Smooth muscle cell (in vitro differentiated cells): ENCODE measurements at regions not wholly inside any gene's neighbourhood (a gene's known extent, or its start where the extent isn't known, plus 50 kb on each side); places are given as distances from the start of the nearest gene placed in this dataset.

Source experiments
- DNase-seq: peaks from one replicate; lab custom pipeline; 2025; ENCODE audit not compliant: unreplicated experiment; lab: John Stamatoyannopoulos, UW
- H2AFZ ChIP-seq: fragments of 200-600 bp; sonication (generic); 2 replicates; pipeline ENCODE4 v1.6.0; 2016; ENCODE audit warnings: antibody characterized with exemption, low read depth, mild to moderate bottlenecking
- H3F3A ChIP-seq: fragments of 200-600 bp; sonication (generic); 2 replicates; pipeline ENCODE4 v1.6.0; 2017; ENCODE audit warnings: antibody characterized with exemption, low read depth
- H3K27ac ChIP-seq: fragments of 200-600 bp; sonication (generic); 2 replicates; pipeline ENCODE4 v1.5.1; 2016; ENCODE audit warnings: low read depth, mild to moderate bottlenecking
- H3K27me3 ChIP-seq: fragments of 200-600 bp; sonication (generic); 2 replicates; pipeline ENCODE4 v1.6.1; 2016; ENCODE audit warnings: low read depth, mild to moderate bottlenecking
- H3K36me3 ChIP-seq: fragments of 200-600 bp; sonication (generic); 2 replicates; pipeline ENCODE4 v1.5.1; 2016; ENCODE audit warnings: low read depth
- H3K4me1 ChIP-seq: fragments of 200-600 bp; sonication (generic); 2 replicates; pipeline ENCODE4 v1.5.1; 2016; ENCODE audit warnings: low read depth
- H3K4me2 ChIP-seq: fragments of 200-600 bp; sonication (generic); 2 replicates; pipeline ENCODE4 v1.6.0; 2016; ENCODE audit warnings: mild to moderate bottlenecking
- H3K4me3 ChIP-seq: fragments of 200-600 bp; sonication (generic); 2 replicates; pipeline ENCODE4 v1.5.1; 2016; ENCODE audit warnings: mild to moderate bottlenecking
- H3K79me2 ChIP-seq: fragments of 200-600 bp; sonication (generic); 2 replicates; pipeline ENCODE4 v1.6.0; 2016; ENCODE audit warnings: low read depth, mild to moderate bottlenecking
- H3K9ac ChIP-seq: fragments of 200-600 bp; sonication (generic); 2 replicates; pipeline ENCODE4 v1.6.0; 2016; ENCODE audit warnings: low read depth
- H3K9me3 ChIP-seq: fragments of 200-600 bp; sonication (generic); replicated peaks from 2 replicates; pipeline ENCODE4 v1.5.1; 2016; ENCODE audit warnings: low read depth
- H4K20me1 ChIP-seq: fragments of 200-600 bp; sonication (generic); 2 replicates; pipeline ENCODE4 v1.6.0; 2016; ENCODE audit warnings: low read depth
- WGBS: methylation state at CpG from one replicate; pipeline ENCODE4 v1.1.7; 2016; ENCODE audit warnings: low lambda C conversion rate; 5-methylcytosine and 5-hydroxymethylcytosine counted together
- TF ChIP-seq, protein P1 (sequence below): fragments of 200-600 bp; sonication (generic); IDR thresholded peaks from 2 replicates; pipeline ENCODE4 v1.5.1; 2017; ENCODE audit warnings: borderline replicate concordance, mild to moderate bottlenecking, antibody characterized with exemption; ENCODE audit not compliant: insufficient read depth, poor library complexity, severe bottlenecking

GRCh38 chr9:27939186-27939585, 365.9 kb upstream of the C9orf72 start:
- TF ChIP-seq, protein P1, sequence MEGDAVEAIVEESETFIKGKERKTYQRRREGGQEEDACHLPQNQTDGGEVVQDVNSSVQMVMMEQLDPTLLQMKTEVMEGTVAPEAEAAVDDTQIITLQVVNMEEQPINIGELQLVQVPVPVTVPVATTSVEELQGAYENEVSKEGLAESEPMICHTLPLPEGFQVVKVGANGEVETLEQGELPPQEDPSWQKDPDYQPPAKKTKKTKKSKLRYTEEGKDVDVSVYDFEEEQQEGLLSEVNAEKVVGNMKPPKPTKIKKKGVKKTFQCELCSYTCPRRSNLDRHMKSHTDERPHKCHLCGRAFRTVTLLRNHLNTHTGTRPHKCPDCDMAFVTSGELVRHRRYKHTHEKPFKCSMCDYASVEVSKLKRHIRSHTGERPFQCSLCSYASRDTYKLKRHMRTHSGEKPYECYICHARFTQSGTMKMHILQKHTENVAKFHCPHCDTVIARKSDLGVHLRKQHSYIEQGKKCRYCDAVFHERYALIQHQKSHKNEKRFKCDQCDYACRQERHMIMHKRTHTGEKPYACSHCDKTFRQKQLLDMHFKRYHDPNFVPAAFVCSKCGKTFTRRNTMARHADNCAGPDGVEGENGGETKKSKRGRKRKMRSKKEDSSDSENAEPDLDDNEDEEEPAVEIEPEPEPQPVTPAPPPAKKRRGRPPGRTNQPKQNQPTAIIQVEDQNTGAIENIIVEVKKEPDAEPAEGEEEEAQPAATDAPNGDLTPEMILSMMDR, result no peak

DNA sequence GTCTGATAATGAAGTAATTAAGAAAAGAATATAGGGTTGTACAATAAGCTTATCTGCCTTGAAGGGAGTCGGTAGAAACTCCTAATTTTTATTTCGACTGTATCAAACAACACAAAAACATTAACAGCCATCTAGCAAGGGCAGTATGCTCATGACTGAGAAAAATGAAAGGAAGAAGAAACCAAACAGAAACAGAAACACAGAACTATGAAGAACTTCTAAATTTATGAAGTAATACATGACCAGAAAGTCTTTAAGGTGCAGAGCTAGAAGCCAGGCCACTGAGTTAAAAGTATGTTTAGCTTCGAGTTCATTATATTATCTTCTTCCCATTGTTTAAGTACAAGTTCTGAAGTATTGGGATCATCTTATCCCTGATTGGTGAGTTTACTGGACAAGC, 367.3 kb upstream of the C9orf72 start:
- Histone ChIP-seq H3K4me2 (no peak overlapping the region), H3K79me2 (no peaks in the 10 kb centered on the region), H3K9me3 (no peaks in the 10 kb centered on the region), H2AFZ (no peak overlapping the region), H3K27me3 (no peaks in the 10 kb centered on the region), H3K4me1 (peaks cover 10% of the 10 kb centered on the region), H3K36me3 (no peaks in the 10 kb centered on the region), H4K20me1 (no peaks in the 10 kb centered on the region), H3K9ac (no peak overlapping the region), H3F3A (no peaks in the 10 kb centered on the region), H3K4me3 (no peak overlapping the region), H3K27ac (no peak overlapping the region)
- DNase-seq, result no peak
- WGBS, result 92% methylated on average over 3 of the region's 3 CpGs
- TF ChIP-seq, protein P1, result no peak

More at GRCh38 chr9:27939186-27939585, 365.9 kb upstream of the C9orf72 start:
- no peak overlapping the region for H3K4me3 ChIP-seq
- no peaks in the 10 kb centered on the region for H3K9me3 ChIP-seq
- H3K9ac ChIP-seq, result no peak overlapping the region
- H4K20me1 ChIP-seq, result no peaks in the 10 kb centered on the region
- no peak overlapping the region for H3K4me2 ChIP-seq
- no peaks in the 10 kb centered on the region for H3K36me3 ChIP-seq
- no peak overlapping the region for H3K27ac ChIP-seq
- H2AFZ ChIP-seq, result no peak overlapping the region
- H3F3A ChIP-seq, result no peaks in the 10 kb centered on the region
- no peaks in the 10 kb centered on the region for H3K27me3 ChIP-seq
- no peaks in the 10 kb centered on the region for H3K79me2 ChIP-seq
- peaks cover 6% of the 10 kb centered on the region for H3K4me1 ChIP-seq
- 87% methylated on average over 2 of the region's 2 CpGs for WGBS
- DNase-seq, result no peak

DNA sequence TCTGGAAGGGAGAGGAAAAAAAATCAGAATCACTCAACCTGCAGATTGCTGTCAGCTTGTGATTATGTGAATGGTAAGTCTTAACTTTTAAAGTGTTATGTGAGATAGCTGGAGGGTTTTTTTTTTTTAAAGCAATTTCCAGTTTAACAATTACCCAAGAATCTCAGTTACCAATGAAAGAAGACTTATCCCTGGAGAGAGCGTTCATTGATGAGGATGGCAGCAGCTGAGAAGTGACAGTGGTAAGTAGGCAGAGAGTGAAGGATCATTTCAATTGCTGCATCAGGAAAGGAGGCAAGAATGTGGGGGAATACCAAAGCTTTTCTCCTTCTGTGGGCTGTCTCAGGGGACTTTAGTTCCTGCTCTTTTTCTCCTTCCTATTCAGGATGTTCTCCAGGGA, 370.2 kb upstream of the C9orf72 start:
- H3K4me2 ChIP-seq, result no peak overlapping the region
- DNase-seq, result no peak
- TF ChIP-seq, protein P1, result no peak
- H3K9ac ChIP-seq, result no peak overlapping the region
- H2AFZ ChIP-seq, result no peak overlapping the region
- no peaks in the 10 kb centered on the region for H3K36me3 ChIP-seq
- no peaks in the 10 kb centered on the region for H4K20me1 ChIP-seq
- H3K4me3 ChIP-seq, result no peak overlapping the region
- H3K9me3 ChIP-seq, result no peaks in the 10 kb centered on the region
- H3K27ac ChIP-seq, result no peak overlapping the region
- peaks cover 10% of the 10 kb centered on the region for H3K4me1 ChIP-seq
- no peaks in the 10 kb centered on the region for H3K27me3 ChIP-seq
- 71% methylated on average over 1 of the region's 1 CpG for WGBS
- no peaks in the 10 kb centered on the region for H3K79me2 ChIP-seq
- no peaks in the 10 kb centered on the region for H3F3A ChIP-seq

DNA sequence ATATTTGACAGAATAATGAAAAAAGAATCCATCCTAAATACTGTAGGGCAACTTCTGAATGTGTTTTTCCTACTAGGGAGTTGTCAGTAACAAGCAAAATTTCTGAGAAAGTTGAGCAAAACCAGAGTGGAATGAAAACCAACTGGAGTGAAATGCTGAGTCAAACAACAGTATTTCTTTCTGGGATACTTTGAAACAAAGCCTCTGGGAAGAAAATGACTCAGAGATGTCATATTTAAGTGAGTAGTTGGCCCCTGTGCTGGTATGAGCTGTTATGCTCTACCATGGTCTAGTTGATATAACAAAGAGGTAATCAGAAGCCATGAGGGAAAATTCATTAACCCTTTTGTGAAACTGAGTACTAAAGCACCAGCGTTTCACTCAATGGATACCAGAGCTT, 372.1 kb upstream of the C9orf72 start:
- no peak overlapping the region for H3K9ac ChIP-seq
- TF ChIP-seq, protein P1, result no peak
- H3K4me2 ChIP-seq, result peak overlapping the region; percentile 56
- 58% methylated on average over 1 of the region's 1 CpG for WGBS
- no peaks in the 10 kb centered on the region for H3K36me3 ChIP-seq
- H3K4me3 ChIP-seq, result no peak overlapping the region
- H2AFZ ChIP-seq, result no peak overlapping the region
- peak overlapping the region; percentile 84 for H3K27ac ChIP-seq
- H3F3A ChIP-seq, result no peaks in the 10 kb centered on the region
- H4K20me1 ChIP-seq, result no peaks in the 10 kb centered on the region
- no peaks in the 10 kb centered on the region for H3K9me3 ChIP-seq
- no peaks in the 10 kb centered on the region for H3K27me3 ChIP-seq
- H3K4me1 ChIP-seq, result peaks cover 10% of the 10 kb centered on the region
- DNase-seq, result no peak
- no peaks in the 10 kb centered on the region for H3K79me2 ChIP-seq
